ENCODE measurements at regions not wholly inside any gene's neighbourhood (a gene's known extent, or its start where the extent isn't known, plus 50 kb on each side); places are given as distances from the start of the nearest gene placed in this dataset.

GRCh38 chr1:109824349-109825115 lies 60.8 kb upstream of the EPS8L3 start:
- Histone ChIP-seq H3K4me1 (ENCODE audit: control insufficient read depth, insufficient read depth, low read length, poor library complexity, severe bottlenecking) (peaks cover 3% of the 10 kb centered on the region), H3K4me3 (ENCODE audit: low read depth, low read length) (no peak overlapping the region), H3K36me3 (ENCODE audit: control insufficient read depth, insufficient read depth, low read length) (no peaks in the 10 kb centered on the region), H3K9me3 (ENCODE audit: control insufficient read depth in 2 of 2, low read length in 2 of 2) (no peaks in the 10 kb centered on the region), H3K27ac (ENCODE audit: insufficient read depth, low read length, poor library complexity, severe bottlenecking) (no peak overlapping the region), H3K27me3 (ENCODE audit: control insufficient read depth, insufficient read depth, low read length) (no peaks in the 10 kb centered on the region)
- Mint-ChIP-seq H3K4me3 (peak overlapping the region in 1 of 4 donors; percentile 47), H3K4me1 (peaks cover 0 to 16% (median 12%) of the 10 kb centered on the region in 4 donors), H3K36me3 (no peaks in the 10 kb centered on the region), H3K9me3 (no peaks in the 10 kb centered on the region), H3K27ac (peak overlapping the region in 2 of 3 donors; percentile 34 to 58), H3K27me3 (no peaks in the 10 kb centered on the region)
- ATAC-seq (ENCODE audit: low read depth in 2 of 2) (no peak), DNase-seq (no peak)

- ATAC-seq (ENCODE audit: low read depth in 2 of 2) (no peak), DNase-seq (no peak)
- Mint-ChIP-seq H3K27me3 (no peaks in the 10 kb centered on the region), H3K4me3 (no peak overlapping the region), H3K4me1 (peaks cover 0 to 16% (median 14%) of the 10 kb centered on the region in 4 donors), H3K36me3 (no peaks in the 10 kb centered on the region), H3K27ac (peak overlapping the region in 2 of 3 donors; percentile 46 to 58), H3K9me3 (no peaks in the 10 kb centered on the region)
- no peak overlapping the region for H3K27ac ChIP-seq (ENCODE audit: insufficient read depth, low read length, poor library complexity, severe bottlenecking)
- no peak overlapping the region for H3K4me3 ChIP-seq (ENCODE audit: low read depth, low read length)
- no peaks in the 10 kb centered on the region for H3K9me3 ChIP-seq (ENCODE audit: control insufficient read depth in 2 of 2, low read length in 2 of 2)
- peaks cover 3% of the 10 kb centered on the region for H3K4me1 ChIP-seq (ENCODE audit: control insufficient read depth, insufficient read depth, low read length, poor library complexity, severe bottlenecking)
- no peaks in the 10 kb centered on the region for H3K27me3 ChIP-seq (ENCODE audit: control insufficient read depth, insufficient read depth, low read length)
- no peaks in the 10 kb centered on the region for H3K36me3 ChIP-seq (ENCODE audit: control insufficient read depth, insufficient read depth, low read length)
Observed at GRCh38 chr1:109823543-109824348, 60.0 kb upstream of the EPS8L3 start.

GRCh38 chr1:109822749-109823542 lies 59.2 kb upstream of the EPS8L3 start:
- Mint-ChIP-seq H3K36me3 (no peaks in the 10 kb centered on the region), H3K27me3 (no peaks in the 10 kb centered on the region), H3K4me1 (peaks cover 0 to 16% (median 14%) of the 10 kb centered on the region in 4 donors), H3K9me3 (no peaks in the 10 kb centered on the region), H3K4me3 (no peak overlapping the region), H3K27ac (peak overlapping the region in 2 of 3 donors; percentile 49 to 89)
- ATAC-seq (ENCODE audit: low read depth in 2 of 2) (no peak), DNase-seq (no peak)
- no peaks in the 10 kb centered on the region for H3K9me3 ChIP-seq (ENCODE audit: control insufficient read depth in 2 of 2, low read length in 2 of 2)
- no peaks in the 10 kb centered on the region for H3K27me3 ChIP-seq (ENCODE audit: control insufficient read depth, insufficient read depth, low read length)
- H3K4me3 ChIP-seq (ENCODE audit: low read depth, low read length): no peak overlapping the region
- peaks cover 3% of the 10 kb centered on the region for H3K4me1 ChIP-seq (ENCODE audit: control insufficient read depth, insufficient read depth, low read length, poor library complexity, severe bottlenecking)
- no peaks in the 10 kb centered on the region for H3K36me3 ChIP-seq (ENCODE audit: control insufficient read depth, insufficient read depth, low read length)
- no peak overlapping the region for H3K27ac ChIP-seq (ENCODE audit: insufficient read depth, low read length, poor library complexity, severe bottlenecking)

- no peaks in the 10 kb centered on the region for H3K36me3 ChIP-seq (ENCODE audit: control insufficient read depth, insufficient read depth, low read length)
- H3K4me3 Mint-ChIP-seq: no peak overlapping the region
- H3K9me3 Mint-ChIP-seq: no peaks in the 10 kb centered on the region
- peaks cover 3% of the 10 kb centered on the region for H3K4me1 ChIP-seq (ENCODE audit: control insufficient read depth, insufficient read depth, low read length, poor library complexity, severe bottlenecking)
- no peaks in the 10 kb centered on the region for H3K27me3 ChIP-seq (ENCODE audit: control insufficient read depth, insufficient read depth, low read length)
- H3K27me3 Mint-ChIP-seq: no peaks in the 10 kb centered on the region
- H3K4me1 Mint-ChIP-seq: peaks cover 0 to 16% (median 14%) of the 10 kb centered on the region in 4 donors
- H3K9me3 ChIP-seq (ENCODE audit: control insufficient read depth in 2 of 2, low read length in 2 of 2): no peaks in the 10 kb centered on the region
- peak overlapping the region in 2 of 3 donors; percentile 49 to 53 for H3K27ac Mint-ChIP-seq
- no peak overlapping the region for H3K27ac ChIP-seq (ENCODE audit: insufficient read depth, low read length, poor library complexity, severe bottlenecking)
- no peak overlapping the region for H3K4me3 ChIP-seq (ENCODE audit: low read depth, low read length)
- H3K36me3 Mint-ChIP-seq: no peaks in the 10 kb centered on the region
- DNase-seq (no peak), ATAC-seq (ENCODE audit: low read depth in 2 of 2) (peak in 1 of 2 donors; percentile 33)
Observed at GRCh38 chr1:109821831-109822745, 58.4 kb upstream of the EPS8L3 start.

- Histone ChIP-seq H3K4me3 (ENCODE audit: low read depth, low read length) (no peak overlapping the region), H3K27me3 (ENCODE audit: control insufficient read depth, insufficient read depth, low read length) (no peaks in the 10 kb centered on the region), H3K9me3 (ENCODE audit: control insufficient read depth in 2 of 2, low read length in 2 of 2) (no peaks in the 10 kb centered on the region), H3K27ac (ENCODE audit: insufficient read depth, low read length, poor library complexity, severe bottlenecking) (no peak overlapping the region), H3K36me3 (ENCODE audit: control insufficient read depth, insufficient read depth, low read length) (no peaks in the 10 kb centered on the region), H3K4me1 (ENCODE audit: control insufficient read depth, insufficient read depth, low read length, poor library complexity, severe bottlenecking) (peaks cover 3% of the 10 kb centered on the region)
- H3K36me3 Mint-ChIP-seq: no peaks in the 10 kb centered on the region
- peak in 1 of 2 donors; percentile 27 for ATAC-seq (ENCODE audit: low read depth in 2 of 2)
- DNase-seq: peak in 1 of 3 donors; percentile 37
- H3K9me3 Mint-ChIP-seq: no peaks in the 10 kb centered on the region
- no peaks in the 10 kb centered on the region for H3K27me3 Mint-ChIP-seq
- H3K27ac Mint-ChIP-seq: peak overlapping the region in 1 of 3 donors; percentile 31
- peaks cover 0 to 19% (median 15%) of the 10 kb centered on the region in 4 donors for H3K4me1 Mint-ChIP-seq
- H3K4me3 Mint-ChIP-seq: no peak overlapping the region
Observed at GRCh38 chr1:109821221-109821669, 57.5 kb upstream of the EPS8L3 start.

GRCh38 chr1:109819906-109820305 lies 56.2 kb upstream of the EPS8L3 start:
- H3K27ac Mint-ChIP-seq: no peak overlapping the region
- no peak for DNase-seq

More at GRCh38 chr1:109819906-109820305, 56.2 kb upstream of the EPS8L3 start:
- peaks cover 0 to 16% (median 14%) of the 10 kb centered on the region in 4 donors for H3K4me1 Mint-ChIP-seq
- Histone ChIP-seq H3K27me3 (ENCODE audit: control insufficient read depth, insufficient read depth, low read length) (no peaks in the 10 kb centered on the region), H3K27ac (ENCODE audit: insufficient read depth, low read length, poor library complexity, severe bottlenecking) (no peak overlapping the region), H3K9me3 (ENCODE audit: control insufficient read depth in 2 of 2, low read length in 2 of 2) (peaks cover 0 to 3% of the 10 kb centered on the region in 2 experiments), H3K4me3 (ENCODE audit: low read depth, low read length) (no peak overlapping the region), H3K36me3 (ENCODE audit: control insufficient read depth, insufficient read depth, low read length) (no peaks in the 10 kb centered on the region), H3K4me1 (ENCODE audit: control insufficient read depth, insufficient read depth, low read length, poor library complexity, severe bottlenecking) (peaks cover 3% of the 10 kb centered on the region)
- ATAC-seq (ENCODE audit: low read depth in 2 of 2): no peak
- H3K4me3 Mint-ChIP-seq: no peak overlapping the region
- peaks cover 4% of the 10 kb centered on the region for H3K36me3 Mint-ChIP-seq
- H3K27me3 Mint-ChIP-seq: no peaks in the 10 kb centered on the region
- peaks cover 0 to 4% (median 0%) of the 10 kb centered on the region in 7 donors for H3K9me3 Mint-ChIP-seq

Data from CD4-positive, CD25-positive, alpha-beta regulatory T cell (primary cell).